ENCODE measurements at regions not wholly inside any gene's neighbourhood (a gene's known extent, or its start where the extent isn't known, plus 50 kb on each side); places are given as distances from the start of the nearest gene placed in this dataset.
"Not testable (repeated sequence)": the region's sequence is repeated elsewhere in the genome, so short reads cannot be mapped to it uniquely, and the experiment has no call there.

- DNase-seq, result no peak
These were observed 204.0 kb upstream of the CCL2 start for GRCh38 chr17:34051046-34051445.

DNA sequence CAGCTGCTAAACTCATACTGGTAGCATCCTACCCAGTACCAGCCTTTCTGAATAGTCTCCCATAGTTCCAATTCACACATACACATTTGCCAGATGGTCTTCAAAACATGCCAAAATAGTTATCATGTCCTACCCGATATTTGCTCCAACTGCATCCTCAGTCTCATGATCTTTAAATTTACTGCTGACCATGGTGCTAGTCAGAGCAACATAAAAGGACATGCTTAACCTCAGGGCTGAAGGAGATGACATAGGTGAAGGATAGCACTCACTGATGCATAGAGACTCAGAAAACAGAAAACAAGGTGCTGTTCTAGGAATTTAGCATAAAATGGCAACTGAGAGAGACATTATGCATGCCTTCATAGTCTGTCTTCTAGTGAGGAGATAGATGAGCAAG, 200.6 kb upstream of the CCL2 start:
- DNase-seq, result no peak

DNA sequence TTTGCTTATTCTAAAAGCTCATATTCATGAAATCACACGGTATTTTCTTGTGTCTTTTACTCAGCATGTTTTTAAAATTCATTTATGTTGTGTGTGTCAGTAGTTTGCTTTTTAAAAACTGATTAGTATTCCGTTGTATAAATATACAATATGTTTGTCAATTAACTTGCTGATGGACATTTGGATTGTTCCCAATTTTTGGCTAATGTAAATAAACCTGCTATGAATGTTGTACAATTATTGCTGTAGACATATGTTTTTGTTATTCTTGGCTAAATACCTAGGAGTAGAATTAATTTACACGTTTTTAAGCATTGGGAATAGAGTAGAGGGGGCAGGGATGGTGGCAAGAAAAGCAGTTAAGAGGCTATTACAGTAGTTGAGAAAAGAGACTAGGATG, 199.5 kb upstream of the CCL2 start:
- no peak for DNase-seq

- no peak for DNase-seq
These were observed 195.5 kb upstream of the CCL2 start for GRCh38 chr17:34059423-34060220.

DNA sequence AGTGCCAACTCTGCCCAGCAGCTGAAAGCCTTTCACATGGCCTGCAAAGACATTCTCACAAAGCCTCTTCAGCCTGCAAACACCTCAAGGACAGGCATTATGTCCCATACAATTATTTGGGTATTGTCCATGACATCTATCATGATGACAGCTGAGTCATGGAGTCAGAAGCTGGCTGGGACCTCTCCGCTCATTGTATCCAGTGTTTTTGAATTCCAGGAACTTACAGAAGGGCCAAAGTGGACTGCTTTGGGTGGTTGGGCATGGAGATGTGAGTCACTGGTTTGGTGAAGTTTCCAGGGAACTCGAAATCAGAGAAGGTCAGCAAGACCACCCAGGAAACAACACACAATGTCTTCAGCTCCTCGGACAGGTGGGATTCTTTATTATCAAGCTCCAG, 188.6 kb upstream of the CCL2 start:
- no peak for DNase-seq

DNA sequence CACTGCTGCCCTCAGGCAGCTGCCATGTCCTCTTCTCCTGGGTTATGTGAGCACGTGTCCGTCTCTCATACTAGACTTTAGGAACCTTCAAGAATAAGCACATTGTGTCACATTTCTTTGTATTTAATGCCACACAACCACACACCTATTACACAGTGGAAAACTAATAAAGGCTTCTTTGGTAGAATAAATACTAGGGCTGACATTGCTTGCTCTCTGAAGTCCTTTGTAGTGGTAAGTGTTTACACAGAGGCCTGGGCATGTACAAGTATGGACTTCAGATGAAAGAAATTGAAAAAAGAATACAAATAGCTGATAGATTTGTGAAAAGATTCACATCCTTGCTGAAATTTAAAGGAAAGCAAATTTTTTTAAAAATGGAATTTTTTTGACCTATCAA, 188.1 kb upstream of the CCL2 start:
- no peak for DNase-seq

DNA sequence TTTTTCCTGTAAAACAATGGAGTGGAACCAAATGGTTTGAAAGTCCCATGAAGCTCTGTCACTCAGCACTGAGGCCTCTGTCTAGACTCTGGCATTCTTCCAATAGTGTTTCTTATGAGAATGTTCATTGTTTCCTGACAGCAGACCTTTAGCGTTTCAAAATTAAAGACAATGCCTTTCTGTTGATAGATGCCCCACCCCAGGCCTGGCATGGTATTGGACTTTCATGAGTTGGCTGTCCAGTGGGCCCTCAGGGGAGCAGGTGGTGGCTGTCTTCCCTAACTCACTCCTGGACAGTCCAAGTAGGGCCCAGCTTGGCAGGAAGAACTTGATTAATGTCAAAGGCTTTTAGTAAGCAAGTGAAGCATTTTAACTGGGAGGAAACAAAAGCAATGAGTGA, 186.5 kb upstream of the CCL2 start:
- no peak for DNase-seq

- DNase-seq, result no peak
These were observed 184.4 kb upstream of the CCL2 start for GRCh38 chr17:34070712-34071111.

GRCh38 chr17:34071886-34072420, 183.1 kb upstream of the CCL2 start:
- DNase-seq, result no peak

GRCh38 chr17:34075076-34075475, 180.0 kb upstream of the CCL2 start:
- DNase-seq, result no peak

DNA sequence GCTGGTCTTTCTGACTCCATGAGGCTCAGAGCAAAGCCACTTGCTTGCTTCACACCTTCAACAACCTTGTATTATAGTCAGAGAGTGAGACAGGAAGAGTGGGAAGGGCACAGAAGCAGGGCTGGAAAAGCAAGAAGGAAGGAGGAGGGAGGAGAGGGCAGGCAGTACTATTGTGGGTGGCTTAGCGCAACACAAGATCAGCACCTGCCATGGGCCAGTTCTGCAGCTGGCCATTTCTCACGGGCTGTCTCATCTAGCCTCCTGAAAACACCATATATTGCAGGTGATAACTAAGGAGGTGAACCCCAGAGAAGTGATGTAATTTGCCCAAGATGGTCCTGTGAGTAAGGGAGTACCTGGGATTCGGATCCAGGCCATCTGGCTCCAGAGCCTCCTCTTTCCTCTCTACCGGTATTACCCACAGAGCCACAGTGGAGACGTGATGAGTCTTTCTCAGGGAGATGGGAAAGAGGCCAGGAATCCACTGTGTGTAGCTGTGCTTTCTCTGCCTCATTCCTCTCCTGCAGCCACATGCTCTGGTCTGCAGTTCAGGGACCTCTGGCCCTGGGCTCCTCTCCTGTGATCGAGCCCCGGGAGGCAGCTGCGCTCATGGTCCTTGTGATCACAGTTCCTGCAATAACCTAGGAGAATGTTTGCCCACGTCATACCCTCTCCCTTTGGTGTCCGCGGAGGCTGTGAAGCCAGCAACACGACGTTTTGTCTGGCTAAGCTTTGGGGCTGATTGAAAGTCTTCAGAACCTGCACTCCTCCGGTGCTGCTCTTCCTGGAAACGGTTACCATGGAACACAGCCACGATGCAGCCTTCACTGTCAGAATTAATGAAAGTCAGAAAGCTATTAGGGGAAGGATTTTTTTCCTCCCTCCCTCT, 178.1 kb upstream of the CCL2 start:
- no peak for DNase-seq

GRCh38 chr17:34081269-34081668, 173.8 kb upstream of the CCL2 start:
- peak in 1 of 2 experiments; percentile 17 for DNase-seq

- DNase-seq, result no peak
These were observed 172.7 kb upstream of the CCL2 start for GRCh38 chr17:34082404-34082803.

GRCh38 chr17:34089042-34089441, 166.0 kb upstream of the CCL2 start:
- not testable (repeated sequence) for DNase-seq

DNA sequence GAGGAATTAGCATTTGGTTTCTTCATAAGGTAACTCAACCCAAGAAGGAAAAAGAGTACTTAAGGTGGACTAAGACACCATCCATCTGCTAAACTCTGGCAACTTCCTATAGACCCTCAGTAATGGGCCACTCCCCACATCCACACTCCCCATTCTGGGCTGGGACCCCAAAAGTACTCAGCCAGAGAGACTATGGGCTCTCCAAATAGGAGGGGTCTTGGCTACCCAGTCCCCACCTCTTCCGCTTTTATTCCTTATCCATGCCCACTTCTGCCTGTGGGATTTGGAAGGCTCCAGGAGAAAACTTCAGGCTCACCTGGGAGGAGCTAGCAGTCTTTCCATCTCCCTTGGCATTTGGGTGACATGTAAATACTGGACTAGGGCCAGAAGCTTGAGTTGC, 164.5 kb upstream of the CCL2 start:
- DNase-seq, result no peak

DNA sequence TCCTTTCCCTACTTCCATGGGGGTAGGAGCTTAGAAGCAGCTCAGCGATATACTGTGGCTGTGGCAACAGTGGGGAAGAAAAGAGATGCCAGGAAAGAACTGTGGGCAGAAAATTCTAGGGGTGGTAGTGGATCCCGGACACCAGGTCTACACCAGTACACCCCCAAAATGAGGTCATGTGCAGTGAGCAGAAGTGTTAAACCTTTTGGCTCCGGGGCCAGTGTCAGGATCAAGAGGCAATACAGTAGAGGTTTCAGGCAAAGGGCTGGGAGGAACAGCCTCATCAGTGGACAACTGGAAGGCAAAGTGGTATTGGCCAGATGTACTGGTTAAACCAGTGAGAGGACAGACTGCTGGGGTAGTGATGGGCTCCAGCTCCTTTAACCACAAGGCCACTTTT, 163.1 kb upstream of the CCL2 start:
- no peak for DNase-seq

DNA sequence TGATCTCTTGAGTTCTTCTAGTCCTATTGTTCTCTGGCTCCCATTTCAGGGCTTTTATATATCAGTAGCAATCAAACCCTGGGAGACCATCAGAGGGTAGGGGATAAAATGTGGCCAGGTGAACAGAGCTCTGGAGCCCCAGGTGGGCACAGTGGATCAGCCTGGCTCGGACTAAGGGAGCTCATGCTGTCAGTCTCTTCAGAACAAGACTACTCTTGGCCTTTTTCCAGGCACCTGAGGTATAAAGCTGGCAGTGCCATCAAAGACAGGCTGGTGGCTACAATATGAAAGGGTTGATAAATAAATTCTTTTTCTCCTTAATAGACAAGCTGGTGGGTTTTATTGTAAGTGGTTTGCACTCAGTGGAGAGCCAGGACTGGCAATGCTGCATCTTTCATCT, 160.0 kb upstream of the CCL2 start:
- no peak for DNase-seq

- DNase-seq, result no peak
These were observed 156.4 kb upstream of the CCL2 start for GRCh38 chr17:34098699-34099098.

DNA sequence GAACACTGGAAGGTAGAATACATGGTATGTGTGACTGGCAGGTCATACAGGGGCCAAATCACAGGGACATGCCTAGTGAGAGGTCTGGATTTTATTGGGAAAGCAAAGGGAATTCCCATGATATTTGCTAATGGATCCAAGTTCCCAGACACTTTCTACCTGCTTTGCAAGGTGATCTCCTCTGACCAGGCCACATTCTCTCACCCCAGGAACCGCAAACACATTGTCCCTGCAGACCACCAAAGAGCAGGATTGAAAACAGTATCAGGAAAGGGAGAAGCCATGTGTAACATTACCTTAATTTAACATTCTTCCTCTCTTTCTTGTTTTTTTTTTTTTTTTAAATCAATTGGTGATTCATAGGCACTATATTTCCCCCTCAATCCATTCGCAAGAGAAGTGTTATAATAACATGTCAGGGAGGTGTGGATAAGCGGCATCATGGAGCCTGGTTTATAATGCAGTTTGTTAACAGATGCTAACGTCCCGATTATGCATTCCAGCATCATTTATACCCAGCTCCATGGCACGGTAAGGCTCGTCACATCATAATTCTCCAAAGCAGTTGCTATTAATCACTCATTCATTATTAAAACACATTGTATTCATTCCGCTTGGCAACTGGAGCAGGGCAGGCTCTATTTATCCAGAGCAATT, 155.1 kb upstream of the CCL2 start:
- no peak for DNase-seq

- DNase-seq, result no peak
These were observed 148.1 kb upstream of the CCL2 start for GRCh38 chr17:34107019-34107418.

DNA sequence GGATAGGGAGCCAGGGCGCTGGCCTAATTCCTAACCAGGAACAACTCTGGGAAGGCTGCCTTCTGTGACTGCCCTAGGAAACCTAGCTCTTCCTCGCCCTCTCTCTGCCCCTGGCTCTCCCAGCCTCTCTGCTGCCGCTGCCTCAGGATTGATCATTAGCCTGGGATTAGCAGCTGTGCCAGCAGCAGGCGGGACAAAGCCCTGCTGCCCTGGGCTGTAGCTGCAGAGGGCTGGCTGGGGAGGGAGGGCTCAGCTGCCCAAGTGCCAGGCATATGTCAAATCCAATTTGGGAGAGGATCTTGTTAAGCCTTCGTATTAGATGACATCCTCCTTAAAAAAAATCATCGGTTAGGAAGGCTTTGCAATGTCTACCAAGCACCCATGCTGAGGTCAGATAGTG, 144.8 kb upstream of the CCL2 start:
- DNase-seq, result no peak

GRCh38 chr17:34113089-34113488, 142.0 kb upstream of the CCL2 start:
- no peak for DNase-seq

- no peak for DNase-seq
These were observed 140.9 kb upstream of the CCL2 start for GRCh38 chr17:34114174-34114573.

All from Kasumi-1 (cell line).